SK-N-SH (cell line): ENCODE measurements at regions not wholly inside any gene's neighbourhood (a gene's known extent, or its start where the extent isn't known, plus 50 kb on each side); places are given as distances from the start of the nearest gene placed in this dataset.
A peak's percentile ranks its signal among the peaks of the same experiment; 100 is the strongest.

Experiments
- CTCF ChIA-PET: fragments of 300-600, 350-600 bp; formaldehyde crosslinking; extraction: SDS; loops from one replicate; lab custom pipeline; 2021; lab: Yijun Ruan, JAX
- POLR2A ChIA-PET: fragments of 350-600 bp; sonication (Branson Sonifier 250); formaldehyde crosslinking; extraction: SDS; loops from one replicate; lab custom pipeline; 2020; ENCODE audit warnings: antibody characterized with exemption, inconsistent platforms; lab: Yijun Ruan, JAX
- DNase-seq: peaks from one replicate; pipeline ENCODE4 v3.0.0; 2012
- H2AFZ ChIP-seq: fragments of 200-600 bp; sonication (generic); 2 replicates; pipeline ENCODE4 v1.8.1; 2016; ENCODE audit warnings: antibody characterized with exemption, mild to moderate bottlenecking, low read depth
- H3F3A ChIP-seq: fragments of 200-600 bp; sonication (generic); replicated peaks from 2 replicates; pipeline ENCODE3; 2016; ENCODE audit warnings: antibody characterized with exemption, mild to moderate bottlenecking; ENCODE audit not compliant: insufficient read depth
- H3K27ac ChIP-seq, 2 experiments: fragments of 200-500 bp in 1 of 2; fragments of 200-600 bp in 1 of 2; sonication (Bioruptor generic) in 1 of 2; sonication (generic), shearing (Covaris generic) in 1 of 2; 2 replicates each; pipeline versions ENCODE4 v1.5.1 to v1.6.1; 2014 to 2016; ENCODE audit warnings: low read depth in 2 of 2, inconsistent platforms in 1 of 2, low read length in 1 of 2, mild to moderate bottlenecking in 1 of 2, mixed read lengths in 1 of 2
- H3K27me3 ChIP-seq: fragments of 200-600 bp; sonication (generic), shearing (Covaris generic); 2 replicates; pipeline ENCODE4 v1.6.1; 2016; ENCODE audit warnings: mixed run types; ENCODE audit not compliant: insufficient read depth
- H3K36me3 ChIP-seq, 2 experiments: fragments of 200-500 bp in 1 of 2; fragments of 200-600 bp in 1 of 2; sonication (Bioruptor generic) in 1 of 2; sonication (generic) in 1 of 2; replicated peaks in 1 of 2; 2 replicates each; pipeline versions ENCODE3 to v1.5.1; 2014 to 2016; ENCODE audit warnings: low read length in 1 of 2, mild to moderate bottlenecking in 1 of 2; ENCODE audit not compliant: insufficient read depth in 2 of 2, control insufficient read depth in 1 of 2
- H3K4me1 ChIP-seq, 2 experiments: fragments of 200-500 bp in 1 of 2; fragments of 200-600 bp in 1 of 2; sonication (Bioruptor generic) in 1 of 2; sonication (generic), shearing (Covaris generic) in 1 of 2; 2 replicates each; pipeline versions ENCODE4 v1.5.1 to v1.6.1; 2014 to 2016; ENCODE audit warnings: low read depth in 1 of 2, low read length in 1 of 2, mixed run types in 1 of 2; ENCODE audit not compliant: insufficient read depth in 2 of 2, control insufficient read depth in 1 of 2
- H3K4me2 ChIP-seq: fragments of 200-600 bp; sonication (generic), shearing (Covaris generic); 2 replicates; pipeline ENCODE4 v1.6.1; 2017; ENCODE audit warnings: mixed run types
- H3K4me3 ChIP-seq, 2 experiments: fragments of 200-500 bp in 1 of 2; fragments of 200-600 bp in 1 of 2; sonication (Bioruptor generic) in 1 of 2; sonication (generic), shearing (Covaris generic) in 1 of 2; 2 replicates each; pipeline versions ENCODE4 v1.5.1 to v1.8.1; 2014 to 2016; ENCODE audit warnings: low read depth in 2 of 2, inconsistent platforms in 1 of 2, low read length in 1 of 2, mild to moderate bottlenecking in 1 of 2, mixed read lengths in 1 of 2, moderate library complexity in 1 of 2
- H3K79me2 ChIP-seq: fragments of 200-600 bp; sonication (generic); 2 replicates; pipeline ENCODE4 v1.8.1; 2017; ENCODE audit warnings: mild to moderate bottlenecking; ENCODE audit not compliant: insufficient read depth
- H3K9ac ChIP-seq: fragments of 200-600 bp; sonication (generic); 2 replicates; pipeline ENCODE4 v1.6.1; 2017; ENCODE audit warnings: mixed run types
- H3K9me2 ChIP-seq: fragments of 200-600 bp; sonication (generic); 2 replicates; pipeline ENCODE4 v1.6.1; 2017; ENCODE audit warnings: mixed run types
- H3K9me3 ChIP-seq: fragments of 200-600 bp; sonication (generic); 2 replicates; pipeline ENCODE4 v1.6.1; 2017; ENCODE audit warnings: mixed run types, mild to moderate bottlenecking, moderate library complexity
- H4K20me1 ChIP-seq: fragments of 200-600 bp; sonication (generic); 2 replicates; pipeline ENCODE4 v1.6.1; 2017; ENCODE audit warnings: mild to moderate bottlenecking, mixed run types; ENCODE audit not compliant: insufficient read depth
- CHD2 ChIP-seq: fragments of 150-350 bp; IDR thresholded peaks from 2 replicates; pipeline ENCODE4 v1.6.1; 2018; ENCODE audit warnings: low read length; ENCODE audit not compliant: partially characterized antibody
- ELF1 ChIP-seq: IDR thresholded peaks from 2 replicates; pipeline ENCODE4 v1.4.0; 2012
- EZH2phosphoT487 ChIP-seq: fragments of 200-600 bp; sonication (generic); IDR thresholded peaks from 2 replicates; pipeline ENCODE4 v1.6.1; 2017; ENCODE audit warnings: low read depth, mixed run types, mild to moderate bottlenecking, antibody characterized with exemption, moderate library complexity, borderline replicate concordance
- GABPA ChIP-seq: IDR thresholded peaks from 2 replicates; pipeline ENCODE4 v1.4.0; 2012; ENCODE audit warnings: low read depth, mild to moderate bottlenecking
- GATA2 ChIP-seq: sonication (generic); formaldehyde crosslinking; IDR thresholded peaks from 2 replicates; pipeline ENCODE4 v1.5.0; 2020; ENCODE audit warnings: mild to moderate bottlenecking, missing genetic modification reagents
- MXI1 ChIP-seq: IDR thresholded peaks from 2 replicates; pipeline ENCODE4 v1.6.1; 2012; ENCODE audit warnings: mild to moderate bottlenecking, low read depth, low read length, improper control_type of control experiment
- NFIC ChIP-seq: IDR thresholded peaks from 2 replicates; pipeline ENCODE4 v1.4.0; 2012; ENCODE audit warnings: borderline replicate concordance
- NRF1 ChIP-seq: IDR thresholded peaks from 2 replicates; pipeline ENCODE4 v1.6.1; 2012; ENCODE audit warnings: low read depth, mild to moderate bottlenecking, low read length
- RXRA ChIP-seq: IDR thresholded peaks from 2 replicates; pipeline ENCODE4 v1.4.0; 2012; ENCODE audit warnings: low read depth, mild to moderate bottlenecking, borderline replicate concordance
- TAF1 ChIP-seq: IDR thresholded peaks from 2 replicates; pipeline ENCODE4 v1.6.1; 2012; ENCODE audit warnings: low read depth, mild to moderate bottlenecking, low read length, moderate library complexity, borderline replicate concordance
- TCF12 ChIP-seq: IDR thresholded peaks from 2 replicates; pipeline ENCODE4 v1.4.0; 2012
- TEAD4 ChIP-seq: IDR thresholded peaks from 2 replicates; pipeline ENCODE4 v1.4.0; 2012; ENCODE audit warnings: mild to moderate bottlenecking, borderline replicate concordance; ENCODE audit not compliant: insufficient read depth
- YY1 ChIP-seq: IDR thresholded peaks from 2 replicates; pipeline ENCODE4 v1.4.0; 2012; ENCODE audit warnings: low read depth, mild to moderate bottlenecking
- WGBS: methylation state at CpG from one replicate; pipeline ENCODE4 v1.1.6; 2017; ENCODE audit warnings: low lambda C conversion rate; 5-methylcytosine and 5-hydroxymethylcytosine counted together
- TF ChIP-seq, protein P1 (sequence below): IDR thresholded peaks from 2 replicates; pipeline ENCODE4 v1.4.0; 2012; ENCODE audit warnings: low read depth
- TF ChIP-seq, protein P2 (sequence below): fragments of 150-350 bp; IDR thresholded peaks from 2 replicates; pipeline ENCODE4 v1.6.1; 2016; ENCODE audit warnings: mild to moderate bottlenecking, low read depth, low read length
- TF ChIP-seq, protein P3 (sequence below): IDR thresholded peaks from 2 replicates; pipeline ENCODE4 v1.4.0; 2012; ENCODE audit warnings: low read depth, borderline replicate concordance
- TF ChIP-seq, protein P4 (sequence below): IDR thresholded peaks from 2 replicates; pipeline ENCODE4 v1.6.1; 2012; ENCODE audit warnings: mild to moderate bottlenecking, low read depth, low read length, moderate library complexity
- TF ChIP-seq, protein P5 (sequence below): IDR thresholded peaks from 2 replicates; pipeline ENCODE4; 2012

DNA sequence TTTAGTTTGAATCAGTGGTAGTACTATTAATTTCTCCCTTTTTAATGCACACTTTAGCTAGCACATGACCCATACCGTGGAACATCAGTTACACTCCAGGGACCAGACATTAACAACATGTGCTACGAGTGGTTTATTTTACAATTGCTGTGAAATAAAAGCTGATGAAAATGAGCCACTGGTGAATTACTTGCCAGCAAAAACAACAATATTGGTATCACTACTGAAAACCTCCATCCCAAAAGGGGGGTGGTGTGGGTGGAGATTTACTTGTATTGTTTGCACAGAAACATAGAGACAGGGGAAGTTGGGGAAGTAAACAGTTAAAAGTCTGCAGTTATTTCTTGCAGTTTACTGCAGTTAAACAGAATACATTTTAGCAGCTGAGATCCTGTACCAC is 369.6 kb upstream of the GRAMD2B start:
- peak overlapping the region in 1 of 2 experiments; percentile 95; a peak in 2 of 4 replicates for H3K27ac ChIP-seq
- WGBS = 78% methylated on average over 2 of the region's 2 CpGs
- no peak overlapping the region for H3K9ac ChIP-seq
- H3K4me1 ChIP-seq = peaks cover 0 to 24% of the 10 kb centered on the region in 2 experiments; a peak in 2 of 4 replicates
- H3K9me2 ChIP-seq = no peaks in the 10 kb centered on the region
- no peaks in the 10 kb centered on the region for H3K36me3 ChIP-seq
- no peaks in the 10 kb centered on the region for H3K27me3 ChIP-seq
- no peak overlapping the region for H2AFZ ChIP-seq
- H3K4me2 ChIP-seq = no peak overlapping the region
- H3K4me3 ChIP-seq = no peak overlapping the region
- no peaks in the 10 kb centered on the region for H3F3A ChIP-seq
- ChIA-PET CTCF (interaction anchor here (0.6 kb wide), 1 partner anchor 511 kb away, joined by 6 read pairs; no protein-coding TSS in a partner anchor), POLR2A (no interaction called here)
- H3K9me3 ChIP-seq = no peaks in the 10 kb centered on the region
- DNase-seq = no peak
- no peaks in the 10 kb centered on the region for H3K79me2 ChIP-seq
- no peaks in the 10 kb centered on the region for H4K20me1 ChIP-seq
- TF ChIP-seq TEAD4 = no peak
- TF ChIP-seq EZH2phosphoT487 = no peak
- TF ChIP-seq NFIC = no peak
- no peak for TF ChIP-seq MXI1
- no peak for TF ChIP-seq TCF12
- no peak for TF ChIP-seq CHD2
- TF ChIP-seq, protein P1, sequence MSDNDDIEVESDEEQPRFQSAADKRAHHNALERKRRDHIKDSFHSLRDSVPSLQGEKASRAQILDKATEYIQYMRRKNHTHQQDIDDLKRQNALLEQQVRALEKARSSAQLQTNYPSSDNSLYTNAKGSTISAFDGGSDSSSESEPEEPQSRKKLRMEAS = no peak
- TF ChIP-seq RXRA = no peak
- no peak for TF ChIP-seq GATA2 (CRISPR knock-in tag)
- TF ChIP-seq NRF1 = no peak
- TF ChIP-seq TAF1 = no peak
- TF ChIP-seq, protein P2, sequence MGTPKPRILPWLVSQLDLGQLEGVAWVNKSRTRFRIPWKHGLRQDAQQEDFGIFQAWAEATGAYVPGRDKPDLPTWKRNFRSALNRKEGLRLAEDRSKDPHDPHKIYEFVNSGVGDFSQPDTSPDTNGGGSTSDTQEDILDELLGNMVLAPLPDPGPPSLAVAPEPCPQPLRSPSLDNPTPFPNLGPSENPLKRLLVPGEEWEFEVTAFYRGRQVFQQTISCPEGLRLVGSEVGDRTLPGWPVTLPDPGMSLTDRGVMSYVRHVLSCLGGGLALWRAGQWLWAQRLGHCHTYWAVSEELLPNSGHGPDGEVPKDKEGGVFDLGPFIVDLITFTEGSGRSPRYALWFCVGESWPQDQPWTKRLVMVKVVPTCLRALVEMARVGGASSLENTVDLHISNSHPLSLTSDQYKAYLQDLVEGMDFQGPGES = no peak
- no peak for TF ChIP-seq GABPA

DNA sequence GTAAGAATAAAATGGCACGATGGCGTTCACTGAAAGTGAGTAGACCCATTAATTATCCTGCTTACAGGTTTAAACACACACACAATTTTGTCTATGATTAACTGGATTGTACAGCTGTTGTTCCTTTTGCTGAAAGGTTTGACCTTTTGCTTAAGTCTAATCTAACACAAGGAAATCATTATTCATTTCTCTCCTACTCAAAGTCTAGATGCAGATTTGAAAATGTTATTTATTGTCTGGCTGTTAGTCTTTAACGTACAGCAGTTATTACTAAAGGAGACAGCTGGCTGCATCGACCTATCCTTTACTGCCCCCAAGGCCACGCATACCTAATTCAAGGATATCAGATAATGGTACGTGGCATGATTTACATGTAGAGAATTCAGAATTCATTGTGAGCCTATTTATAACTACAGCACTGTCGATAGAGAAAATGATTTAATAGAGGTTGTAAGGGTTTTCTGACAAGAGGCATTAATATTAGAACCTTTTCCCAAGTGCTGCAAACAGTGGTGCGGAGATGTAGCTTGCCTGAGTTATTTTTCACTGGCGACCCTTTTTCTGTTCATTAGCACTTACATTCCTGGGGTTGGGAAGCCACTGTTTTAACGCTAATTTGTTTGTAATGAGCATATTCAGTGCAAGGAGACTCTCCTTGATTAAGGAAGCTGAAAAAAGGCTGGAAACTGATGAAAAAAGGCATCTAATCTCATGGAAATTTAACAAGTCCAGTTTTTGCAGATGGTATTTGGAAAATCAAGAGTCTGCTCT is 368.4 kb upstream of the GRAMD2B start:
- Histone ChIP-seq H3K27me3 (no peaks in the 10 kb centered on the region), H3K36me3 (no peaks in the 10 kb centered on the region), H3K4me3 (no peak overlapping the region), H3K9ac (no peak overlapping the region), H4K20me1 (no peaks in the 10 kb centered on the region), H3K9me2 (no peaks in the 10 kb centered on the region), H2AFZ (no peak overlapping the region), H3K4me1 (peaks cover 0 to 24% of the 10 kb centered on the region in 2 experiments; a peak in 2 of 4 replicates), H3K9me3 (no peaks in the 10 kb centered on the region), H3K79me2 (no peaks in the 10 kb centered on the region), H3F3A (no peaks in the 10 kb centered on the region), H3K27ac (peak overlapping the region in 1 of 2 experiments; percentile 95; a peak in 2 of 4 replicates), H3K4me2 (no peak overlapping the region)
- CTCF ChIA-PET = interaction anchor here (1.2 kb wide), 1 partner anchor 233 kb away, joined by 3 read pairs; no protein-coding TSS in a partner anchor
- peak; percentile 41 for DNase-seq
- POLR2A ChIA-PET = no interaction called here
- WGBS = 17% methylated on average over 10 of the region's 10 CpGs
- TF ChIP-seq TEAD4 = no peak; the same call in 1 of the 2 replicates
- TF ChIP-seq, protein P3, sequence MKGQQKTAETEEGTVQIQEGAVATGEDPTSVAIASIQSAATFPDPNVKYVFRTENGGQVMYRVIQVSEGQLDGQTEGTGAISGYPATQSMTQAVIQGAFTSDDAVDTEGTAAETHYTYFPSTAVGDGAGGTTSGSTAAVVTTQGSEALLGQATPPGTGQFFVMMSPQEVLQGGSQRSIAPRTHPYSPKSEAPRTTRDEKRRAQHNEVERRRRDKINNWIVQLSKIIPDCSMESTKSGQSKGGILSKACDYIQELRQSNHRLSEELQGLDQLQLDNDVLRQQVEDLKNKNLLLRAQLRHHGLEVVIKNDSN = no peak
- TF ChIP-seq CHD2 = peak; percentile 41
- TF ChIP-seq EZH2phosphoT487 = no peak
- TF ChIP-seq ELF1 = no peak
- TF ChIP-seq, protein P4, sequence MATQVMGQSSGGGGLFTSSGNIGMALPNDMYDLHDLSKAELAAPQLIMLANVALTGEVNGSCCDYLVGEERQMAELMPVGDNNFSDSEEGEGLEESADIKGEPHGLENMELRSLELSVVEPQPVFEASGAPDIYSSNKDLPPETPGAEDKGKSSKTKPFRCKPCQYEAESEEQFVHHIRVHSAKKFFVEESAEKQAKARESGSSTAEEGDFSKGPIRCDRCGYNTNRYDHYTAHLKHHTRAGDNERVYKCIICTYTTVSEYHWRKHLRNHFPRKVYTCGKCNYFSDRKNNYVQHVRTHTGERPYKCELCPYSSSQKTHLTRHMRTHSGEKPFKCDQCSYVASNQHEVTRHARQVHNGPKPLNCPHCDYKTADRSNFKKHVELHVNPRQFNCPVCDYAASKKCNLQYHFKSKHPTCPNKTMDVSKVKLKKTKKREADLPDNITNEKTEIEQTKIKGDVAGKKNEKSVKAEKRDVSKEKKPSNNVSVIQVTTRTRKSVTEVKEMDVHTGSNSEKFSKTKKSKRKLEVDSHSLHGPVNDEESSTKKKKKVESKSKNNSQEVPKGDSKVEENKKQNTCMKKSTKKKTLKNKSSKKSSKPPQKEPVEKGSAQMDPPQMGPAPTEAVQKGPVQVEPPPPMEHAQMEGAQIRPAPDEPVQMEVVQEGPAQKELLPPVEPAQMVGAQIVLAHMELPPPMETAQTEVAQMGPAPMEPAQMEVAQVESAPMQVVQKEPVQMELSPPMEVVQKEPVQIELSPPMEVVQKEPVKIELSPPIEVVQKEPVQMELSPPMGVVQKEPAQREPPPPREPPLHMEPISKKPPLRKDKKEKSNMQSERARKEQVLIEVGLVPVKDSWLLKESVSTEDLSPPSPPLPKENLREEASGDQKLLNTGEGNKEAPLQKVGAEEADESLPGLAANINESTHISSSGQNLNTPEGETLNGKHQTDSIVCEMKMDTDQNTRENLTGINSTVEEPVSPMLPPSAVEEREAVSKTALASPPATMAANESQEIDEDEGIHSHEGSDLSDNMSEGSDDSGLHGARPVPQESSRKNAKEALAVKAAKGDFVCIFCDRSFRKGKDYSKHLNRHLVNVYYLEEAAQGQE = no peak
- no peak for TF ChIP-seq YY1
- TF ChIP-seq, protein P5, sequence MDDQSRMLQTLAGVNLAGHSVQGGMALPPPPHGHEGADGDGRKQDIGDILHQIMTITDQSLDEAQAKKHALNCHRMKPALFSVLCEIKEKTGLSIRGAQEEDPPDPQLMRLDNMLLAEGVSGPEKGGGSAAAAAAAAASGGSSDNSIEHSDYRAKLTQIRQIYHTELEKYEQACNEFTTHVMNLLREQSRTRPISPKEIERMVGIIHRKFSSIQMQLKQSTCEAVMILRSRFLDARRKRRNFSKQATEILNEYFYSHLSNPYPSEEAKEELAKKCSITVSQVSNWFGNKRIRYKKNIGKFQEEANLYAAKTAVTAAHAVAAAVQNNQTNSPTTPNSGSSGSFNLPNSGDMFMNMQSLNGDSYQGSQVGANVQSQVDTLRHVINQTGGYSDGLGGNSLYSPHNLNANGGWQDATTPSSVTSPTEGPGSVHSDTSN = peak; percentile 64
